Endodermal cell (in vitro differentiated cells): ENCODE measurements at regions not wholly inside any gene's neighbourhood (a gene's known extent, or its start where the extent isn't known, plus 50 kb on each side); places are given as distances from the start of the nearest gene placed in this dataset.

Experiments
- DNase-seq: peaks from one replicate; pipeline ENCODE4 v3.0.0-alpha.2; 2017
- H3K27ac ChIP-seq: 2 replicates; pipeline ENCODE4 v1.5.1; 2013; ENCODE audit warnings: mild to moderate bottlenecking, low read depth, low read length, moderate library complexity
- H3K27me3 ChIP-seq: 2 replicates; pipeline ENCODE4 v1.6.1; 2013; ENCODE audit warnings: mild to moderate bottlenecking, low read length, moderate library complexity; ENCODE audit not compliant: insufficient read depth, control insufficient read depth, poor library complexity, severe bottlenecking
- H3K36me3 ChIP-seq: 2 replicates; pipeline ENCODE4 v1.7.0; 2013; ENCODE audit warnings: mild to moderate bottlenecking, low read length, moderate library complexity; ENCODE audit not compliant: control insufficient read depth, insufficient read depth
- H3K4me1 ChIP-seq: one replicate; pipeline ENCODE4 v1.7.0; 2013; ENCODE audit warnings: low read length; ENCODE audit not compliant: control insufficient read depth, insufficient read depth
- H3K4me3 ChIP-seq: 2 replicates; pipeline ENCODE4 v1.5.1; 2013; ENCODE audit warnings: mild to moderate bottlenecking, low read length, moderate library complexity
- H3K9ac ChIP-seq: 2 replicates; pipeline ENCODE4 v1.6.1; 2013; ENCODE audit warnings: mild to moderate bottlenecking, low read length, moderate library complexity; ENCODE audit not compliant: poor library complexity, severe bottlenecking; ENCODE audit errors: extremely low read depth
- H3K9me3 ChIP-seq: 2 replicates; pipeline ENCODE4 v1.6.1; 2013; ENCODE audit warnings: mild to moderate bottlenecking, low read length, moderate library complexity; ENCODE audit not compliant: control insufficient read depth
- H3K27ac Mint-ChIP-seq: 2 replicates; pipeline ENCODE4 v1.8.0; 2020; ENCODE audit warnings: mixed read lengths
- H3K27me3 Mint-ChIP-seq: 2 replicates; pipeline ENCODE4 v1.8.0; 2021; ENCODE audit warnings: mild to moderate bottlenecking, mixed read lengths; ENCODE audit not compliant: insufficient read depth
- H3K36me3 Mint-ChIP-seq: 2 replicates; pipeline ENCODE4 v1.8.0; 2020; ENCODE audit warnings: low read depth, mixed read lengths
- H3K4me1 Mint-ChIP-seq: 2 replicates; pipeline ENCODE4 v1.8.0; 2020; ENCODE audit warnings: mixed read lengths
- H3K4me3 Mint-ChIP-seq: 2 replicates; pipeline ENCODE4 v1.8.0; 2020; ENCODE audit warnings: mild to moderate bottlenecking, moderate library complexity, mixed read lengths
- H3K9me3 Mint-ChIP-seq: 2 replicates; pipeline ENCODE4 v1.8.0; 2020; ENCODE audit warnings: mild to moderate bottlenecking, mixed read lengths
- CTCF ChIP-seq: fragments of 200-600 bp; sonication (generic); conservative IDR thresholded peaks from 2 replicates; pipeline ENCODE4 v1.5.0; 2021; ENCODE audit warnings: antibody characterized with exemption, mild to moderate bottlenecking
- WGBS, 2 experiments: methylation state at CpG; one replicate each; pipeline versions ENCODE4 v1.1.5 to v1.1.7; 2013; ENCODE audit warnings: missing lambda C conversion rate in 2 of 2, mixed read lengths in 1 of 2; ENCODE audit not compliant: insufficient coverage in 1 of 2, insufficient read length in 1 of 2; 5-methylcytosine and 5-hydroxymethylcytosine counted together

- H3K4me3 ChIP-seq, result no peak overlapping the region
- 30 to 38% methylated on average over 4 to 7 of the region's 7 CpGs for WGBS, 2 experiments
- H3K4me3 Mint-ChIP-seq, result no peak overlapping the region
Observed at GRCh38 chr12:114166362-114166761, 200.2 kb upstream of the RBM19 start.

GRCh38 chr12:114165921-114166320 is 199.8 kb upstream of the RBM19 start:
- no peaks in the 10 kb centered on the region for H3K36me3 ChIP-seq
- no peaks in the 10 kb centered on the region for H3K4me1 Mint-ChIP-seq
- no peak overlapping the region for H3K27ac ChIP-seq
- no peaks in the 10 kb centered on the region for H3K9me3 ChIP-seq
- no peak overlapping the region for H3K4me3 ChIP-seq
- no peaks in the 10 kb centered on the region for H3K9me3 Mint-ChIP-seq
- H3K4me3 Mint-ChIP-seq, result no peak overlapping the region
- no peak overlapping the region for H3K27ac Mint-ChIP-seq
- peaks cover 83% of the 10 kb centered on the region for H3K27me3 ChIP-seq
- 77% methylated on average over 1 of the region's 1 CpG; no CpG with 5 or more reads in 1 of the 2 experiments for WGBS, 2 experiments
- DNase-seq, result no peak
- H3K9ac ChIP-seq, result no peak overlapping the region
- no peaks in the 10 kb centered on the region for H3K4me1 ChIP-seq
- peaks cover 52% of the 10 kb centered on the region for H3K27me3 Mint-ChIP-seq
- TF ChIP-seq CTCF, result no peak
- no peaks in the 10 kb centered on the region for H3K36me3 Mint-ChIP-seq

More at GRCh38 chr12:114166362-114166761, 200.2 kb upstream of the RBM19 start:
- H3K27ac ChIP-seq, result no peak overlapping the region
- H3K9me3 Mint-ChIP-seq, result no peaks in the 10 kb centered on the region
- H3K9ac ChIP-seq, result no peak overlapping the region
- DNase-seq, result peak; percentile 91
- no peak overlapping the region for H3K27ac Mint-ChIP-seq
- no peaks in the 10 kb centered on the region for H3K4me1 Mint-ChIP-seq
- H3K36me3 ChIP-seq, result no peaks in the 10 kb centered on the region
- TF ChIP-seq CTCF, result peak; percentile 86
- peaks cover 79% of the 10 kb centered on the region for H3K27me3 ChIP-seq
- H3K36me3 Mint-ChIP-seq, result no peaks in the 10 kb centered on the region
- H3K4me1 ChIP-seq, result no peaks in the 10 kb centered on the region
- peaks cover 52% of the 10 kb centered on the region for H3K27me3 Mint-ChIP-seq
- H3K9me3 ChIP-seq, result no peaks in the 10 kb centered on the region

GRCh38 chr12:114164351-114164750 is 198.2 kb upstream of the RBM19 start:
- H3K9ac ChIP-seq, result no peak overlapping the region
- H3K9me3 ChIP-seq, result no peaks in the 10 kb centered on the region
- WGBS, 2 experiments, result 93 to 96% methylated on average over 4 of the region's 4 CpGs
- peaks cover 64% of the 10 kb centered on the region for H3K27me3 Mint-ChIP-seq
- no peaks in the 10 kb centered on the region for H3K9me3 Mint-ChIP-seq
- no peaks in the 10 kb centered on the region for H3K4me1 ChIP-seq
- H3K27ac ChIP-seq, result no peak overlapping the region
- no peak overlapping the region for H3K4me3 Mint-ChIP-seq
- DNase-seq, result no peak
- H3K4me1 Mint-ChIP-seq, result no peaks in the 10 kb centered on the region
- TF ChIP-seq CTCF, result no peak
- H3K36me3 Mint-ChIP-seq, result no peaks in the 10 kb centered on the region
- H3K36me3 ChIP-seq, result no peaks in the 10 kb centered on the region
- H3K27me3 ChIP-seq, result peaks cover 86% of the 10 kb centered on the region
- no peak overlapping the region for H3K4me3 ChIP-seq
- H3K27ac Mint-ChIP-seq, result no peak overlapping the region
